HEK293T (cell line): ENCODE measurements at regions not wholly inside any gene's neighbourhood (a gene's known extent, or its start where the extent isn't known, plus 50 kb on each side); places are given as distances from the start of the nearest gene placed in this dataset.

Source experiments
- ARNT ChIP-seq: fragments of 450-650 bp; IDR thresholded peaks from 2 replicates; pipeline ENCODE4 v1.6.1; 2017; ENCODE audit warnings: mild to moderate bottlenecking
- BHLHE40 ChIP-seq: fragments of 450-650 bp; IDR thresholded peaks from 2 replicates; pipeline ENCODE4 v1.6.1; 2016; ENCODE audit warnings: mild to moderate bottlenecking, moderate library complexity, borderline replicate concordance
- ELF4 ChIP-seq: fragments of 450-650 bp; IDR thresholded peaks from 2 replicates; pipeline ENCODE4 v1.6.1; 2017; ENCODE audit warnings: antibody characterized with exemption
- FOXK2 ChIP-seq: fragments of 450-650 bp; IDR thresholded peaks from 2 replicates; pipeline ENCODE4 v1.6.1; 2016; ENCODE audit warnings: mild to moderate bottlenecking
- HDGF ChIP-seq: fragments of 450-650 bp; IDR thresholded peaks from 2 replicates; pipeline ENCODE4 v1.6.1; 2017; ENCODE audit warnings: antibody characterized with exemption, borderline replicate concordance
- L3MBTL2 ChIP-seq: fragments of 450-650 bp; conservative IDR thresholded peaks from 2 replicates; pipeline ENCODE4 v1.6.1; 2016; ENCODE audit warnings: mild to moderate bottlenecking
- NFRKB ChIP-seq: fragments of 450-650 bp; IDR thresholded peaks from 2 replicates; pipeline ENCODE4 v1.6.1; 2016; ENCODE audit warnings: mild to moderate bottlenecking, moderate library complexity
- SP1 ChIP-seq: fragments of 450-650 bp; IDR thresholded peaks from 2 replicates; pipeline ENCODE4 v1.6.1; 2017
- SUZ12 ChIP-seq: fragments of 450-650 bp; IDR thresholded peaks from 2 replicates; pipeline ENCODE4 v1.6.1; 2016; ENCODE audit warnings: mild to moderate bottlenecking
- TARDBP ChIP-seq: fragments of 450-650 bp; IDR thresholded peaks from 2 replicates; pipeline ENCODE4 v1.6.1; 2016
- ZNF384 ChIP-seq: fragments of 450-650 bp; IDR thresholded peaks from 2 replicates; pipeline ENCODE4 v1.6.1; 2016

GRCh38 chr15:98551936-98552562, 96.3 kb upstream of the IGF1R start:
- TF ChIP-seq BHLHE40 (no peak), HDGF (no peak), FOXK2 (no peak), NFRKB (no peak), ZNF384 (no peak), SUZ12 (no peak), SP1 (no peak), TARDBP (no peak), ELF4 (no peak), ARNT (no peak), L3MBTL2 (no peak)
